Neural cell (in vitro differentiated cells): ENCODE measurements at regions not wholly inside any gene's neighbourhood (a gene's known extent, or its start where the extent isn't known, plus 50 kb on each side); places are given as distances from the start of the nearest gene placed in this dataset.

Source experiments
- H2AFZ ChIP-seq: fragments of 200-600, 300-800 bp; sonication (generic), shearing (Covaris generic); 2 replicates; pipeline ENCODE4 v1.6.0; 2014; ENCODE audit warnings: low read depth, mild to moderate bottlenecking, antibody characterized with exemption, low read length, moderate library complexity
- H3F3A ChIP-seq: fragments of 200-600 bp; shearing (Covaris generic); 2 replicates; pipeline ENCODE4 v1.6.1; 2016; ENCODE audit warnings: mild to moderate bottlenecking, moderate library complexity, mixed read lengths, antibody characterized with exemption, low read length; ENCODE audit not compliant: insufficient read depth, poor library complexity, severe bottlenecking
- H3K27ac ChIP-seq: fragments of 200-600, 300-800 bp; sonication (generic), shearing (Covaris generic); 2 replicates; pipeline ENCODE4 v1.5.1; 2014; ENCODE audit warnings: mild to moderate bottlenecking, low read length, moderate library complexity
- H3K27me3 ChIP-seq: fragments of 300-800, 200-600 bp; sonication (generic), shearing (Covaris generic); 2 replicates; pipeline ENCODE4 v1.6.0; 2014; ENCODE audit warnings: mild to moderate bottlenecking, low read depth, low read length, moderate library complexity; ENCODE audit not compliant: insufficient read depth
- H3K36me3 ChIP-seq: fragments of 300-800, 200-600 bp; sonication (generic), shearing (Covaris generic); 2 replicates; pipeline ENCODE4 v1.5.1; 2014; ENCODE audit warnings: mild to moderate bottlenecking, antibody characterized with exemption, low read length, moderate library complexity; ENCODE audit not compliant: insufficient read depth
- H3K4me2 ChIP-seq: fragments of 300-800, 200-600 bp; sonication (generic), shearing (Covaris generic); 2 replicates; pipeline ENCODE4 v1.6.0; 2014; ENCODE audit warnings: mild to moderate bottlenecking, low read length
- H3K4me3 ChIP-seq: fragments of 300-800, 200-600 bp; sonication (generic), shearing (Covaris generic); 2 replicates; pipeline ENCODE4 v1.5.1; 2014; ENCODE audit warnings: mild to moderate bottlenecking, low read length, moderate library complexity
- H3K79me2 ChIP-seq: fragments of 200-600 bp; shearing (Covaris generic); replicated peaks from 2 replicates; pipeline ENCODE4 v1.6.0; 2014; ENCODE audit warnings: mild to moderate bottlenecking, low read length, moderate library complexity; ENCODE audit not compliant: insufficient read depth
- H3K9ac ChIP-seq: fragments of 300-800, 200-600 bp; sonication (generic), shearing (Covaris generic); 2 replicates; pipeline ENCODE4 v1.6.1; 2016; ENCODE audit warnings: mild to moderate bottlenecking, low read length, mixed read lengths
- H3K9me2 ChIP-seq: fragments of 200-600 bp; shearing (Covaris generic); 2 replicates; pipeline ENCODE4 v1.6.1; 2016; ENCODE audit warnings: mild to moderate bottlenecking, low read length, mixed read lengths; ENCODE audit not compliant: insufficient read depth
- H3K9me3 ChIP-seq: fragments of 200-600, 300-800 bp; sonication (generic), shearing (Covaris generic); 2 replicates; pipeline ENCODE4 v1.6.1; 2016; ENCODE audit warnings: mild to moderate bottlenecking, mixed run types, low read length, moderate library complexity, mixed read lengths
- H4K20me1 ChIP-seq: fragments of 200-600 bp; shearing (Covaris generic); 2 replicates; pipeline ENCODE4 v1.6.1; 2016; ENCODE audit warnings: mild to moderate bottlenecking, mixed run types; ENCODE audit not compliant: insufficient read depth
- EP300 ChIP-seq: fragments of 450-650 bp; conservative IDR thresholded peaks from 2 replicates; pipeline ENCODE4 v1.6.1; 2014; ENCODE audit warnings: antibody characterized with exemption, mild to moderate bottlenecking, moderate library complexity; ENCODE audit not compliant: poor library complexity, severe bottlenecking
- EZH2 ChIP-seq: fragments of 200-600, 300-800 bp; shearing (Covaris generic), sonication (generic); IDR thresholded peaks from 2 replicates; pipeline ENCODE4 v1.6.1; 2014; ENCODE audit warnings: antibody characterized with exemption, low read length, borderline replicate concordance, mild to moderate bottlenecking; ENCODE audit not compliant: insufficient read depth, poor library complexity, severe bottlenecking
- MXI1 ChIP-seq: fragments of 450-650 bp; conservative IDR thresholded peaks from 2 replicates; pipeline ENCODE4 v1.6.1; 2014; ENCODE audit warnings: antibody characterized with exemption, mild to moderate bottlenecking; ENCODE audit not compliant: poor library complexity, severe bottlenecking
- POLR2AphosphoS5 ChIP-seq: IDR thresholded peaks from 2 replicates; pipeline ENCODE4 v1.6.1; 2012
- RAD21 ChIP-seq: fragments of 450-650 bp; conservative IDR thresholded peaks from 2 replicates; pipeline ENCODE4 v1.6.1; 2014; ENCODE audit warnings: antibody characterized with exemption, mild to moderate bottlenecking, moderate library complexity
- REST ChIP-seq: IDR thresholded peaks from 2 replicates; pipeline ENCODE4 v1.6.1; 2012; ENCODE audit warnings: borderline replicate concordance
- SMC3 ChIP-seq: fragments of 450-650 bp; conservative IDR thresholded peaks from 2 replicates; pipeline ENCODE4 v1.6.1; 2014; ENCODE audit warnings: antibody characterized with exemption, mild to moderate bottlenecking, moderate library complexity; ENCODE audit not compliant: poor library complexity
- TAF1 ChIP-seq: IDR thresholded peaks from 2 replicates; pipeline ENCODE4 v1.6.1; 2012; ENCODE audit warnings: low read depth
- TF ChIP-seq, protein P1 (sequence below): fragments of 450-650 bp; IDR thresholded peaks from 2 replicates; pipeline ENCODE4 v1.5.1; 2014; ENCODE audit warnings: antibody characterized with exemption, mild to moderate bottlenecking, moderate library complexity; ENCODE audit not compliant: poor library complexity, severe bottlenecking

- no peaks in the 10 kb centered on the region for H4K20me1 ChIP-seq
- no peak overlapping the region for H3K9ac ChIP-seq
- no peak overlapping the region for H3K4me3 ChIP-seq
- no peaks in the 10 kb centered on the region for H3F3A ChIP-seq
- H3K9me2 ChIP-seq = no peaks in the 10 kb centered on the region
- H2AFZ ChIP-seq = no peak overlapping the region
- no peaks in the 10 kb centered on the region for H3K79me2 ChIP-seq
- TF ChIP-seq TAF1 (no peak), EP300 (no peak)
- TF ChIP-seq, protein P1, sequence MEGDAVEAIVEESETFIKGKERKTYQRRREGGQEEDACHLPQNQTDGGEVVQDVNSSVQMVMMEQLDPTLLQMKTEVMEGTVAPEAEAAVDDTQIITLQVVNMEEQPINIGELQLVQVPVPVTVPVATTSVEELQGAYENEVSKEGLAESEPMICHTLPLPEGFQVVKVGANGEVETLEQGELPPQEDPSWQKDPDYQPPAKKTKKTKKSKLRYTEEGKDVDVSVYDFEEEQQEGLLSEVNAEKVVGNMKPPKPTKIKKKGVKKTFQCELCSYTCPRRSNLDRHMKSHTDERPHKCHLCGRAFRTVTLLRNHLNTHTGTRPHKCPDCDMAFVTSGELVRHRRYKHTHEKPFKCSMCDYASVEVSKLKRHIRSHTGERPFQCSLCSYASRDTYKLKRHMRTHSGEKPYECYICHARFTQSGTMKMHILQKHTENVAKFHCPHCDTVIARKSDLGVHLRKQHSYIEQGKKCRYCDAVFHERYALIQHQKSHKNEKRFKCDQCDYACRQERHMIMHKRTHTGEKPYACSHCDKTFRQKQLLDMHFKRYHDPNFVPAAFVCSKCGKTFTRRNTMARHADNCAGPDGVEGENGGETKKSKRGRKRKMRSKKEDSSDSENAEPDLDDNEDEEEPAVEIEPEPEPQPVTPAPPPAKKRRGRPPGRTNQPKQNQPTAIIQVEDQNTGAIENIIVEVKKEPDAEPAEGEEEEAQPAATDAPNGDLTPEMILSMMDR = no peak
- no peak overlapping the region for H3K4me2 ChIP-seq
- no peaks in the 10 kb centered on the region for H3K27me3 ChIP-seq
- H3K9me3 ChIP-seq = peaks cover 5% of the 10 kb centered on the region
- H3K27ac ChIP-seq = no peak overlapping the region
- H3K36me3 ChIP-seq = no peaks in the 10 kb centered on the region
These were observed 531.1 kb downstream of the BRD1 start for GRCh38 chr22:49296561-49296960.

GRCh38 chr22:49295851-49296560 is 531.7 kb downstream of the BRD1 start:
- H3K36me3 ChIP-seq = no peaks in the 10 kb centered on the region
- H2AFZ ChIP-seq = no peak overlapping the region
- H3K27ac ChIP-seq = no peak overlapping the region
- H3K27me3 ChIP-seq = no peaks in the 10 kb centered on the region
- TF ChIP-seq REST = no peak
- TF ChIP-seq POLR2AphosphoS5 = no peak
- TF ChIP-seq EP300 = no peak
- TF ChIP-seq EZH2 = no peak
- no peak for TF ChIP-seq SMC3
- TF ChIP-seq, protein P1 = no peak
- no peak for TF ChIP-seq RAD21
- TF ChIP-seq MXI1 = no peak
- TF ChIP-seq TAF1 = no peak
- no peaks in the 10 kb centered on the region for H4K20me1 ChIP-seq
- H3K79me2 ChIP-seq = no peaks in the 10 kb centered on the region
- no peaks in the 10 kb centered on the region for H3K9me2 ChIP-seq
- peaks cover 5% of the 10 kb centered on the region for H3K9me3 ChIP-seq
- no peaks in the 10 kb centered on the region for H3F3A ChIP-seq
- no peak overlapping the region for H3K9ac ChIP-seq
- no peak overlapping the region for H3K4me3 ChIP-seq
- no peak overlapping the region for H3K4me2 ChIP-seq
